GM23248 (cell line): ENCODE measurements at regions not wholly inside any gene's neighbourhood (a gene's known extent, or its start where the extent isn't known, plus 50 kb on each side); places are given as distances from the start of the nearest gene placed in this dataset.

Source experiments
- EZH2 ChIP-seq: fragments of 200-600 bp; sonication (generic); IDR thresholded peaks from 2 replicates; pipeline ENCODE4 v1.6.1; 2018; ENCODE audit warnings: antibody characterized with exemption, mild to moderate bottlenecking; ENCODE audit not compliant: insufficient read depth, poor library complexity, severe bottlenecking
- EZH2phosphoT487 ChIP-seq: fragments of 200-600 bp; sonication (generic); IDR thresholded peaks from 2 replicates; pipeline ENCODE4 v1.6.1; 2018; ENCODE audit warnings: antibody characterized with exemption, moderate library complexity, mild to moderate bottlenecking, low read depth; ENCODE audit not compliant: insufficient read depth

DNA sequence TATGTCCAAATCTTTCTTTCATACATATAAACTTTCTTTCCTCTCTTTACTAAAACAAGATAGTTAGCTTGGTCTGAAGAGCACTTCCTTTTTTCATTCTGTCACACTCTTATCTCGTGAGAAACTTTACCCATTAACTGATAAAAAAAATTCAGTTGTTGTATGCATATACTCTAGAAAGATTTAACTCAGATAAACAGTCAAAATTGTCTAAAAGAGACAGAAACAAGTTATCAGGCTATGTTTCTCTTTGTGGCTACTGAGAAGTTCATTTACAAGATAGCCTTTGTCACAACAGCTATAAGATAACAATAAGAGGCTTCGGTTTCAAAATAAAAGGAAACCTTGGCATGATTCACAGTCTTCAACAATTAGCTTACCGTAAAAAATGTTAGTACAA lies 235.7 kb upstream of the ATP10A start:
- no peak for TF ChIP-seq EZH2
- no peak for TF ChIP-seq EZH2phosphoT487
